Parathyroid adenoma (tissue), 2 donors: ENCODE measurements at regions not wholly inside any gene's neighbourhood (a gene's known extent, or its start where the extent isn't known, plus 50 kb on each side); places are given as distances from the start of the nearest gene placed in this dataset.

ENCODE experiments used
- H2AFZ ChIP-seq: fragments of 300-600 bp; sonication (generic); one replicate; pipeline ENCODE4 v1.7.0; 2017; ENCODE audit warnings: antibody characterized with exemption, mild to moderate bottlenecking
- H3K27ac ChIP-seq: fragments of 300-600 bp; sonication (generic); one replicate; pipeline ENCODE4 v1.7.0; 2017
- H3K27me3 ChIP-seq: fragments of 300-600 bp; sonication (generic); one replicate; pipeline ENCODE4 v1.7.0; 2017; ENCODE audit warnings: low read length; ENCODE audit not compliant: control insufficient read depth, insufficient read depth
- H3K36me3 ChIP-seq: fragments of 300-600 bp; sonication (generic); one replicate; pipeline ENCODE4 v1.7.0; 2017; ENCODE audit warnings: low read length; ENCODE audit not compliant: control insufficient read depth, insufficient read depth
- H3K4me1 ChIP-seq: fragments of 300-600 bp; sonication (generic); one replicate; pipeline ENCODE4 v1.7.0; 2017; ENCODE audit warnings: control low read depth
- H3K4me2 ChIP-seq: fragments of 300-600 bp; sonication (generic); one replicate; pipeline ENCODE4 v1.7.0; 2017; ENCODE audit warnings: low read length
- H3K4me3 ChIP-seq: fragments of 300-600 bp; sonication (generic); one replicate; pipeline ENCODE4 v1.7.0; 2017; ENCODE audit warnings: low read depth, low read length
- H3K79me2 ChIP-seq: fragments of 300-600 bp; sonication (generic); one replicate; pipeline ENCODE4 v1.7.0; 2017; ENCODE audit warnings: control low read depth
- H3K9ac ChIP-seq: fragments of 300-600 bp; sonication (generic); one replicate; pipeline ENCODE4 v1.7.0; 2017; ENCODE audit warnings: mild to moderate bottlenecking
- H3K9me3 ChIP-seq: fragments of 300-600 bp; sonication (generic); one replicate; pipeline ENCODE4 v1.7.0; 2017; ENCODE audit warnings: low read length; ENCODE audit not compliant: control insufficient read depth
- CTCF ChIP-seq: fragments of 300-600 bp; sonication (generic); IDR thresholded peaks from one replicate; pipeline ENCODE4 v1.7.0; 2017; ENCODE audit warnings: antibody characterized with exemption, mild to moderate bottlenecking
- donor health status: primary hyperparathyroidism.

GRCh38 chr9:135280666-135281065 lies 193.2 kb downstream of the OLFM1 start:
- H3K36me3 ChIP-seq: no peaks in the 10 kb centered on the region
- no peak overlapping the region for H3K9ac ChIP-seq
- no peak overlapping the region for H3K4me3 ChIP-seq
- TF ChIP-seq CTCF: no peak
- no peak overlapping the region for H3K4me2 ChIP-seq
- H3K9me3 ChIP-seq: no peaks in the 10 kb centered on the region
- H3K27ac ChIP-seq: no peak overlapping the region
- peaks cover 4% of the 10 kb centered on the region for H3K4me1 ChIP-seq
- no peaks in the 10 kb centered on the region for H3K27me3 ChIP-seq
- H3K79me2 ChIP-seq: no peaks in the 10 kb centered on the region
- H2AFZ ChIP-seq: no peak overlapping the region

- Histone ChIP-seq H3K9me3 (no peaks in the 10 kb centered on the region), H3K4me2 (no peak overlapping the region), H3K4me1 (peaks cover 4% of the 10 kb centered on the region), H3K9ac (no peak overlapping the region), H3K4me3 (no peak overlapping the region), H3K27me3 (no peaks in the 10 kb centered on the region), H3K36me3 (no peaks in the 10 kb centered on the region), H3K79me2 (no peaks in the 10 kb centered on the region), H3K27ac (no peak overlapping the region), H2AFZ (no peak overlapping the region)
- no peak for TF ChIP-seq CTCF
Measured at GRCh38 chr9:135281151-135281550, 193.7 kb downstream of the OLFM1 start.

GRCh38 chr9:135281791-135282737 lies 194.6 kb downstream of the OLFM1 start:
- Histone ChIP-seq H3K4me3 (no peak overlapping the region), H2AFZ (no peak overlapping the region), H3K79me2 (no peaks in the 10 kb centered on the region), H3K9ac (no peak overlapping the region), H3K9me3 (no peaks in the 10 kb centered on the region), H3K4me1 (peaks cover 4% of the 10 kb centered on the region), H3K27me3 (no peaks in the 10 kb centered on the region), H3K27ac (no peak overlapping the region), H3K36me3 (no peaks in the 10 kb centered on the region), H3K4me2 (peak overlapping the region; percentile 32)
- TF ChIP-seq CTCF: no peak

- no peak overlapping the region for H2AFZ ChIP-seq
- TF ChIP-seq CTCF: no peak
- H3K9me3 ChIP-seq: no peaks in the 10 kb centered on the region
- no peak overlapping the region for H3K4me3 ChIP-seq
- H3K27ac ChIP-seq: no peak overlapping the region
- no peak overlapping the region for H3K9ac ChIP-seq
- no peaks in the 10 kb centered on the region for H3K79me2 ChIP-seq
- no peaks in the 10 kb centered on the region for H3K27me3 ChIP-seq
- no peaks in the 10 kb centered on the region for H3K36me3 ChIP-seq
- H3K4me1 ChIP-seq: peaks cover 4% of the 10 kb centered on the region
- H3K4me2 ChIP-seq: no peak overlapping the region
Measured at GRCh38 chr9:135282808-135283207, 195.3 kb downstream of the OLFM1 start.

- H3K79me2 ChIP-seq: no peaks in the 10 kb centered on the region
- no peaks in the 10 kb centered on the region for H3K36me3 ChIP-seq
- TF ChIP-seq CTCF: no peak
- H3K4me2 ChIP-seq: no peak overlapping the region
- peaks cover 4% of the 10 kb centered on the region for H3K4me1 ChIP-seq
- H2AFZ ChIP-seq: no peak overlapping the region
- H3K27ac ChIP-seq: no peak overlapping the region
- H3K9ac ChIP-seq: no peak overlapping the region
- H3K4me3 ChIP-seq: no peak overlapping the region
- H3K9me3 ChIP-seq: no peaks in the 10 kb centered on the region
- no peaks in the 10 kb centered on the region for H3K27me3 ChIP-seq
Measured at GRCh38 chr9:135283671-135284070, 195.9 kb upstream of the PPP1R26 start.
